ENCODE measurements at regions not wholly inside any gene's neighbourhood (a gene's known extent, or its start where the extent isn't known, plus 50 kb on each side); places are given as distances from the start of the nearest gene placed in this dataset.

DNA sequence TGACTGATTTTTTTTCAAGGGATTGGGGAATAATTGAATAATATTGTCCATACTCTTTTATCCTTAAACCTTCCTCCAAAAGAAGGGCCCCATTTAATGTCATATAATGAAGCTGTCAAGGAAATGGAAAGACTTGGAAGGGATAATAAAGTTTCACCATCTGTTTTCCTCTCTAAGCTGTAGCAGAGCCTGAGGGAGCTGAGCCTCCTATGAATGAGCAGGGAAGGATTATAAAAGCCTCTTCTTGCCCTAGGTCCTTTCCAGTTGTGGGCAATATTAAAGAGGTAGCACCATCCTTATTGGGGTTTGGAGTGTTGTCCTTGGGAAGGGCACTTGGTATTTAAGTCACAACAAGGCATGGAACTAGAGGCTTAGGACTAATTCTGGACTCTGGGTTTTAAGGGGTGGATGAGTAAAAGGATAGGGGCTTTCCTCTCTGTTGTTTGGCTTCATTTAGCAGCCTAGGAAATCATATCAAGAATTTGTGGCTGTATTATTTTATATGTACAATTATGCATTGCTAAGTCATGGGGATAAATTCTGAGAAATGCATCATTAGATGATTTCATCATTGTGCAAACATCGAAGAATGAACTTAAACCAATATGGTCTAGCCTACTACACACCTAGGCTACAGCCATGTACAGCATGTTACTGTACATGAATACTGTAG lies 408.5 kb upstream of the DCN start:
- no peak for TF ChIP-seq CTCF (IDR thresholded peaks at IDR 0.05)
- TF ChIP-seq POLR2A (IDR thresholded peaks at IDR 0.05): no peak
- TF ChIP-seq POLR2AphosphoS5 (IDR thresholded peaks at IDR 0.05): no peak
